GM19099 (cell line): ENCODE measurements at regions not wholly inside any gene's neighbourhood (a gene's known extent, or its start where the extent isn't known, plus 50 kb on each side); places are given as distances from the start of the nearest gene placed in this dataset.

Experiments used
- POLR2A ChIP-seq: IDR thresholded peaks from 3 replicates; pipeline ENCODE4 v1.6.1; 2011; ENCODE audit warnings: low read depth; ENCODE audit not compliant: insufficient read length; ENCODE audit errors: extremely low read depth

DNA sequence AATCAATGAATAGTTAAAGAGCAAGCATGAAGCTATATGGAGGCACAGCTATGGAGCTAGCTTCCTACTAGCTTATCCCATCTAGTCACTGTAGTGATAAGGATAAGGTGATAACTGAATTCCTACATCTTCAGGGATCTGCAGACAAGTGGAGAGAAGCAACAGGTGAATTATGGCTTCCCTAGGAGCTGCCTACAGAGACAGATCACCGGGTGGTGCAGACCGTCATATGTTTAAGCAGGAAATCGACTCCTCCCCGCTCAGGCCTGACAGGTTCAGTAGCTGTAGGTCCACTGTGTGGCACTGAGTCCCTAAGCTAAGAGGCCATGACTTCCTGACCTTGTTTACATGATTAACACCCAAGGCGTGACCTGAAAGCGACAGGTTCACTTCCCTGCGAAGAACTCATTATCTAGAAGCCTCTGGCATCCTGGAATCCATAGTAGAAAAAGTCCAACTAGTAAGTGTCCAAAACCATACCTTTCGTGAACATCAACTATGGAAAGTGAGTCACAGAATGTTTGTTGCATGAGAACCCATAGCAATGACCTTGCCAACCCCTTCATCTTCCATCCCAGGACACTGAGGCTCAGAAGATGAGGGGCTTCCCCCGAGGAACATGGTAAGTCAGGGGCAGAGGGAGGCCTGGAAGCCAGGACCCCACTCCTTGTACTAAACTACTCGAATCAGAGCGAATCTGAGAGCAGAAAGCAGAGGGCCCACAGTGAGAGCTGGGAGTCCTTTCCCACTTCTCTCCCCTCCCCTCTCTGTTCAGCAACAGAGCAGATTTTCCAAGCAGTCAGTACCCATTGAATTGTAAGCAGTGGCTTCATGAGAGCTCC, 75.4 kb upstream of the CCND2 start:
- no peak for TF ChIP-seq POLR2A

DNA sequence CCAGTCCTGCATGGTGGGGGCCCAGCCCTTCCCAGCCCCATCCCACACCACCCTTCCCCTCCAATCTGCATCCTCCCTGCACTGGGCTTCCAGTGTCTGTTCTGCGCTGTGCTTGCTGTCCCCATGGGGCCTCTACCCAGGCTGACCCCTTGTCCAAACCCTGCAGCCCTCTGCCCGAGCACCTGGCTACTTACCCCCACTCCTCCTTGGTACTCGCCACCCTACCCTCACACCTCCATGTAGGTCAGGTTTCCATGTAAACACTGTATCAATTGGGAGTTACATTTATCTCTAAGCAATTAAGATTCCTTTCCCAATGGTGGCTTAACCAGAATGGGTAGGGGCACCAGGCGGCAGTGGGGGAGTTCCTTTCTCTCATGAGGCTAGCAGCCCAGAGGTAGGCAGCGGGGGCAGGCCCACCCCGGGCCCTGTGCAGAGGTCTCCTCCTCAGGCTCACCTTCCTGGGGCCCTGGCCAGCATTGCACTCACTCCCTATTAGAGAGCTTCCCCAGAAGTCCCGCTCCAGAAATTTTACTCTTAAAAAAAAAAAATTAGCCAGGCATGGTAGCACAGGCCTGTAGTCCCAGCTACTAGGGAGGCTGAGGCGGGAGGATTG, 76.6 kb upstream of the CCND2 start:
- TF ChIP-seq POLR2A = no peak

DNA sequence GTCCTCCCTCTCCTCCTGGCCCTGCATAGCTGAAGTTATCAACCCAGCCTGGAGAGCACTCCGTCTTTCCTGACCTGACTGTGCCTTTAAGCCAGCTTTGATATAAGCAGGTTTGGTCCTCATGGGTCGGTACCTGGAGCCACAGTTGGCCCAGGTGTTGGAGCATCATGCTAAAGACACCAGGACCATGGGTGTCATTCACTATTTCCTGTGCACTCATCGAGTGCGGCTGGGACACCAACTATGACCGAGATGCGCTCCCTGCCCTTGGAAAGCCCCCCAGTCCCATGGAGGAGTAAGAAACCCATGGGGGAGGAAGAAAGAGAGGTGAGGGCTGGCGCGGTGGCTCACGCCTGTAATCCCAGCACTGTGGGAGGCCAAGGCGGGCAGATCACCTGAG, 78.9 kb upstream of the CCND2 start:
- no peak for TF ChIP-seq POLR2A

DNA sequence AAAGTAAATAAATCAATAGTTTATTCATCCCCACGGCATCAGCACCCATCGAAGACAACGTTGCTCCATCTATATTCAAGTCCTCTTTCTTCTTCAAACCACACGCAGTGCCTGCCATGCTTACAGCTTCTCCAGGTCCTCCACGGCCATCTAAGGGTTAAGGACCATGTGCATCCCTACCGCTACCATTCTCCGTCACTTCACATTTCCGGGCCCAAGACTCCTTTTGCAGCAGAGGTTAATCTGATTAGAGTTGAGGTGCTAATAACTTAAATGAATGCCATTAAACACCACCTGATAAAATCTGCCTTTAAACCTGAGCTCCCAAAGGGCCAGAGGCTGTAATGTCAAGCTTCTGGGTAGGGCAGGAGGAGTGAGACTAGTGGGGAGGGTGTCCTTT, 79.7 kb upstream of the CCND2 start:
- TF ChIP-seq POLR2A = no peak

DNA sequence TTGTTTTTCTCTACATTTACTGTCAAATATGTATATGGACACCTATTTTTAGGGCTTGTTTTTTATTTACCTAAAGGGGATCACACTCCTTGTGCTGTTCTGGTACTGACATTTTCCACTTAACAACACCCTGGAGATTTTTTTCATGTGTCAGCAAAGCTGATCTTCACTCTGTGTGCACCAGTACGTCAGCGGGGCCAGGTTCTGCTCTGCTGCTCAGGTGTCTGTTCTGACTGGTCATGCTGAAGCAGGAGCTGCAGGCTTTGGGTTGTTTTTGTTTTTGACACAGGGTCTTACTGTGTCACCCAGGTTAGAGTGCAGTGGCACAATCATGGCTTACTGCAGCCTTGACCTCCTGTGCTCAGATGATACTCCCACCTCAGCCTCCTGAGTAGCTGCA, 81.9 kb upstream of the CCND2 start:
- TF ChIP-seq POLR2A = no peak

DNA sequence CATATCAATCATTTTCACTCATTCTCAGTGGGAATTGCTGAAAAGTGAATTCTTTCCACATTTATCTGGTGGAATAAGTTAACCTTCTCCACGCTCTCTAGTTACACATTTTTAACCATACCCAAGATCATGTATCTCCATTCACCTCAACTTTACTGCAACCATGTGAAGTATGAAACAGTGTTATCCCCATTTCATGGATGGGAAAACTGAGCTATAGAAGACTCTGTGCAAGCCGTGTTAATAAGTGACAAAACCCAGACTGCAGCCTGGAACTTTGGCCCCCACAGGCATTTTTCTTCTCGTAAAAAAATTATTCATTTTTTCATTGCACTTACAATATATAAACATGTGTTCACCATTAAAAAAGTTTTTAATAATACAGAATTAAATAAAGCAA, 82.4 kb upstream of the CCND2 start:
- TF ChIP-seq POLR2A = no peak

DNA sequence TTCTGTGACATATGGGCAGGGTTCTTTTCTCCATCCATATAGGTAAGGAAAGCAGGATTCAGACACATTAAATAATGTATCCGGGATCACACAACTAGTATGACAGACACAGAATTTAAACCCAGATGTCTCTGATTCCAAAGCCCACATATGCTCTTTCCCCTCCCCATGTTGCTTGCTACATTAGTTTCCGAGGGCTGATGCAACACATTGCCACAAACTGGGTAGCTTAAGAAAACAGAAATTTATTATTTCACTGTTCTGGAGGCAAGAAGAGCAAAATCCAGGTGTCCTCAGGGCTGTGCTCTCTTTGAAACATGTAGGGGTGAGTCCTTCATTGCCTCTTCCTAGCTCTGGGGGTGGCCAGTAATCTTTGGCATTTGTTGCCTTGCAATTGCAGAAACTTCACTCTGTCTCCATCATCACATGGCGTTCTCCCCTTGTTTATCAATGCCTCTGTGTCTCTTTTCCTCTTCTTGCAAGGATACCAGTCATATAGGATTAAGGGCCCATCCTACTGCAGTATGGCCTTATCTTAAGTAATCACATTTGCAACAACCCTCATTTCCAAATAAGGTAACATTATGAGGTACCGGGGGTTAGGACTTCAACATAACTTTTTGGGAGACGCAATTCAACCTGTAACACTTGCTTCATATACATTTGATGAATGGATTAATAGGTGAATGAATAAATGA, 83.0 kb upstream of the CCND2 start:
- TF ChIP-seq POLR2A = no peak

DNA sequence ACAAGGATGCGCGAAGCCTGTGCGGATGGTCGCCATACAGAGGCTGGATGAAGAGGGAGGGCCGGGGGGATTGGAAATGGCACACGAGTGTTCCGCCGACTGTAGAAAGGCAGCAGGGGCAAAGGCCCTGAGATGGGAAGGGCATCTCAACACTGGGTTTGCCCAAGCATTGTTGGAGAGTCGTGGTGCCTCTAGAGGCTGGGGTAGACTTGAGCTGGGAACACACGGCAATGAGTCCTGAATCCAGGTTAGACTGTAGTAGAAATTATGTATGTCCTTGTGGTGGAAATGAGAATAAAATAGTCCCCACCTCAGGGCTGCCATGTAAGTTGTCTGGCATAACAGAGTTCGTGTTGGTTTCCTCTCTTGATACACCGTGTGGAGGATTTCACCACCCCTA, 83.8 kb upstream of the CCND2 start:
- TF ChIP-seq POLR2A = no peak

DNA sequence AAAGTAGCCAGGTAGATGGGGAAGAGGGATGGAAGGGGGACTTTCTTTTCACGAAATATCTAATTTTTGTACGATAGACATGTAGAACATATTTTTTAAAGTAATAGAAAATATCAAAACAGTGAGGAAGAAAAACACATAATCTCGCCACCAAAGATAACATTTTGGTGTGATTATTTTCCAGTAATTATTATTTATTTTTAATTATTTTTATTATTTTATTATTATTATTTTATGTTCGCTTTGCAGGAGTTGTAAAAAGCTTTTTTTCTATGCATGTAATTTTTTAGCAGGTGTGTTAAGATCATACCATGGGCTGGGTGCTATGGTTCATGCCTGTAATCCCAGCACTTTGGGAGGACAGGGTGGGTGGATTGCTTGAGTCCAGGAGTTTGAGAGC, 85.6 kb upstream of the CCND2 start:
- TF ChIP-seq POLR2A = no peak

DNA sequence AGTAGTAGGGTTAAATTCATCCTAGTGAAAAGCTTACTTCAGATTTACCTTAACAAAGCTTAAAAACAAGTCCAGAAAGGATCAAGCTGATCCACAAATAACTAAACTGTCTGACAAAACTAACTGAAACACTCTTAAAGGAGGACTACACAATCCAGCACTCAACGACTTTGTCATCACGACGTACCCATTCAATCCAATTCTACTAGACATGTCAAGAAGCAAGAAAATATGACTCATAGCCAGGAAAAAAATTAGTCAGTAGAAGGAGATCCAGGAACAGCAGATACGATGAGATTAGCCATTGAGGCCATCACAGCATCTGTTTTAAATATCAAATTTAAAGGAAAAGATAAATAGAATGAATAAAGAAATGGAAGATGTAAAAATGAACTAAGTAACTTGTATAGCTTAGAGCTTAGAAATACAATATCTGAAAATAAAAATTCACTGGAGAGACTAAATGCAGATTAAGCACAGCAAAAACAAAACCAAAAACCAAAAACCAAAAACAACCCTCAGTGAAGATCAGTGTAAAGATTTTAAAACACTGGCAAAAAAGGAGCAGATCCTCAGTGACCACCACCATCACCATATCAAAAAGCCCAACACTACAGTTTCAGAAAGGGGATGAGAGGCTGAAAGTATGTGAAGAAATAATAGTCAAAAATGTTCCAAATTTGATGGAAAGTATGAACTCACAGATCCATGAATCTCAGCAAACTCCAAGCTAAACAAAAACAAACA, 95.0 kb upstream of the CCND2 start:
- TF ChIP-seq POLR2A = no peak

DNA sequence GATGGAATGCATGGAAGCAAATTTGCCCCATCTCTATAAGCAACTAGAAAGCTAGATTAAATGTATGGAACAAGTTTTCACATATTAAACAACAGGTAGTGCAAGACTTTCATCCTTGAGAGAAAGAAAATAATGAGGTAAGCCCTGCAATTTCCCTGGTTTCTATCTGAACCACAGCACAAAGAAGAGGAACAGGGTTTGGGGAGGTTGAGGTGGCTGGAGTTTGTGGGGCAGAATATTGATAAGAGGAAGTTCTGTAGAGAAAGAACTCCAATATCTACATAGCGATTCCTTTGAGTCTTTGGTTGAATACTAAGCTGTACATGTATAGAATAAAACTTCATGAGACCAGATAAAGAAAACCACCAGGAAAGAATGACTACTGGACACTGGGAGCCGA, 96.3 kb upstream of the CCND2 start:
- no peak for TF ChIP-seq POLR2A

DNA sequence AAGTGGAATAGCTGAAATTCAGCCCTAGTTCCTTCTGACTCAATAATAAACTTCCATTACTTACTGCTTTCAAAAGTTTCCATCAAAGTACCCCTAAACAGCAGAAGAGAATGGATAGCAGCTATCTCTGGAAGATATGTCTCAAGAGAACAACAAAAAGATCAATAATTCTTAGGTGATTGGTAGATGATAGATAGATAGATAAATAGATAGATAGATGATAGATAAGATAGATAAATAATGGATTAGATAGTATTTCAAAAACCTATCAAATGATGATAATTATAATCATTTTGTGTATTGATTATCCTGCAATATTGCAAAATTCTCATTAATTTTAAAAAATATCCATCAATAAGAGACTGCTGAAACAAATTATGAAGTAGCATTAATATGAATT, 97.4 kb upstream of the CCND2 start:
- no peak for TF ChIP-seq POLR2A

DNA sequence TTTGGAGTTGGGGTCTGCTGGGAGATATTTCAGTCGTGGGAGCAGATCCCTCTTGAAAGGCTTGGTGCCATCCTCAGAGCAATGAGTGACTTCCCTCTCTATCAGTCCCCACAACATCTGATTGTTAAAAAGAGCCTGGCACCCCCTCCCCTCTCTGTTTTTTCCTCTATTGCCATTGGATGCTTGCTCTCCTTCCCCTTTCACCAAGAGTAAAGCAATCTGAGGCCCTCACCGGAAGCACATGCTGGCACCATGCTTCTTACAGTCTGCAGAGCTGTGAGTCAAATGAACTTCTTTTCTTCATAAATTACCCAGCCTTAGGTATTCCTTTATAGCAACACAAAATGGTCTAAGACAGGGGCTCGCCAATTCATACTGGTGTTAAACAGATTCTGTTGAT, 99.1 kb upstream of the CCND2 start:
- no peak for TF ChIP-seq POLR2A

DNA sequence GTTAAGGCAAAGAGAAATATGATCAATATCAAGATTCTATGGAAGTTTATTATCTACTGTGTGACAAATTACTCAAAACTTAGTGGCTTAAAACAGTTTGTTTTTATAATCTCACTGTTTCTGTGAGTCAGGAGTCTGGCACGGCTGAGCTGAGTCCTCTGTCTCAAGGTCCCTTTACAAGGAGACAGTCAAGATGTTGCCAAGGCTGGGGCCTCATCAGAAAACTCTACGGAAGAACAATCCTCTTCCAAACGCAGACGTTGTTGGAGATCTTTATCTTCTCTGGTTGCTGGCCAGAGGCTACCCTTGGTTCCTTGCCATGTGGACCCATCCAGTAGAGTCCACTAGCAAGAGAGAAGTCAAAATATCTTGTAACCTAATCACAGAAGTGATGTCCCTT, 100.6 kb upstream of the CCND2 start:
- TF ChIP-seq POLR2A = no peak

DNA sequence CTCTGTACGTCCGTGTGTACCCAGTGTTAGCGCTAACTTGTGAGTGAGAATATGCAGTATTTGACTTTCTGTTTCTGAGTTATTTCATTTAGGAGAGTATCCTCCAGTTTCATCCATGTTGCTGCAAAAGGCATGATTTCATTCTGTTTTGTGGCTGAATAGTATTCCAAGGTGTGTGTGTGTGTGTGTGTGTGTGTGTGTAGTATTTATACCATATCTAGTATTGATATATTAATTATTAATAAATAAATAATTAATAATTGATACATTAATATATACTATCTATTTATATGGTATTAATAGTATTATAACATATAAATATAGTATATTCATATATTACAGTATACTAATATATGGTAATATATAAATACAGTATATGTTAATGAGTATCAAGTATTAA, 101.8 kb upstream of the CCND2 start:
- TF ChIP-seq POLR2A = no peak
